ENCODE measurements at regions not wholly inside any gene's neighbourhood (a gene's known extent, or its start where the extent isn't known, plus 50 kb on each side); places are given as distances from the start of the nearest gene placed in this dataset.
A peak's percentile ranks its signal among the peaks of the same experiment; 100 is the strongest.

GRCh38 chr19:29060813-29061364, 152.1 kb downstream of the UQCRFS1 start:
- Mint-ChIP-seq H3K9me3 (ENCODE audit: low read depth, unreplicated experiment) (no peaks in the 10 kb centered on the region), H3K36me3 (ENCODE audit: insufficient read depth, unreplicated experiment) (no peaks in the 10 kb centered on the region), H3K27me3 (ENCODE audit: unreplicated experiment) (no peaks in the 10 kb centered on the region), H3K4me1 (ENCODE audit: low read depth, unreplicated experiment) (peaks cover 2% of the 10 kb centered on the region), H3K27ac (ENCODE audit: unreplicated experiment) (no peak overlapping the region), H3K4me3 (ENCODE audit: low read depth, unreplicated experiment) (no peak overlapping the region)
- CTCF ChIA-PET, result interaction anchor here (0.7 kb wide), 1 partner anchor 9 kb away, joined by 3 read pairs; no protein-coding TSS in a partner anchor
- no TSS peak for BruUV-seq (replicated peaks)
- no peak for TF ChIP-seq CTCF (IDR thresholded peaks at IDR 0.05; ENCODE audit: unreplicated experiment)
- no peak for DNase-seq
- intact Hi-C loops (cut with micrococcal nuclease; ENCODE audit: unreplicated experiment), result no loop called here

- intact Hi-C loops (cut with micrococcal nuclease; ENCODE audit: unreplicated experiment), result no loop called here
- no peak for DNase-seq
- no peak overlapping the region for H3K27ac Mint-ChIP-seq (ENCODE audit: unreplicated experiment)
- peaks cover 16% of the 10 kb centered on the region for H3K4me1 Mint-ChIP-seq (ENCODE audit: low read depth, unreplicated experiment)
- H3K27me3 Mint-ChIP-seq (ENCODE audit: unreplicated experiment), result no peaks in the 10 kb centered on the region
- no peak overlapping the region for H3K4me3 Mint-ChIP-seq (ENCODE audit: low read depth, unreplicated experiment)
- H3K36me3 Mint-ChIP-seq (ENCODE audit: insufficient read depth, unreplicated experiment), result no peaks in the 10 kb centered on the region
- CTCF ChIA-PET, result no interaction called here
- no TSS peak for BruUV-seq (replicated peaks)
- no peaks in the 10 kb centered on the region for H3K9me3 Mint-ChIP-seq (ENCODE audit: low read depth, unreplicated experiment)
- no peak for TF ChIP-seq CTCF (IDR thresholded peaks at IDR 0.05; ENCODE audit: unreplicated experiment)
These were observed 156.4 kb downstream of the UQCRFS1 start for GRCh38 chr19:29056535-29056934.

DNA sequence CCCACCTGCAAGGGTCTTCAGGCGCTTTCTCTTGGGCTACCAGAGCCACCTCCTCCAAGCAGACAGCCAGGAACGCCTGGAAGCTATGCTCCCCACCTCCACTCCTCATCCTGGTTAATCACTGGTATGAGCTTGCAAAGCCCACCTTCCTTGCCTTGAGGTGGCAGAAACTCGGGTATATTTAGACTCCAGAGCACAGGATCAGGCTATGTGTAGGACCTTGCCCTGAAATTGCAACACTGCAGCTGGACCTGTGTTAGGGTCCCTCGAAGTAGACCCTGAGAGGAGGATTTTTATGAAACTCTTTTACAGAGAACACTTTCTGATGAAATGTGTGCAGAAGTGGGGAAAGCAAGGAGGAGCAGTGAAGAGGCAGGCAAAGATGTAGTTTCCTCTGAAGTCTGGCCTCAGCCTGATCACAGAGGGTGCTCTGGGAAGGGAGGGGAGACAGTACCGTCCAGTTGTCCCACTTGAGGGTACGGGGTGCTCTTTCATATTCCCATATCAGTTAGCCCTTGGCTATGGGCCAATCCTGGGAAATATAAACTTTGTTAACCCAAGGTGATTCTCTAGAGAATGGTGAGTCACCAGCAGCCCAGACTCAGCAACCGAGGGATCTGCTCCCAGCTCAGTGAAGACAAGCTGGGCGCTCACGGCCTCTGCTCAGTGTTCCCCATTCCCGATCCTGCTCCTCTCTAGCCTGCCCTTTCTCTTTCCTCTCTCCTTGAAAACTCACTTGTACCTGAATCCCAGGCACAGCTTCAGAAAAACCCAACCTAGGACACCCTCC, 157.9 kb downstream of the UQCRFS1 start:
- DNase-seq, result peak; percentile 34
- no peaks in the 10 kb centered on the region for H3K9me3 Mint-ChIP-seq (ENCODE audit: low read depth, unreplicated experiment)
- no peak overlapping the region for H3K4me3 Mint-ChIP-seq (ENCODE audit: low read depth, unreplicated experiment)
- intact Hi-C loops (cut with micrococcal nuclease; ENCODE audit: unreplicated experiment), result no loop called here
- no peaks in the 10 kb centered on the region for H3K27me3 Mint-ChIP-seq (ENCODE audit: unreplicated experiment)
- no peak for TF ChIP-seq CTCF (IDR thresholded peaks at IDR 0.05; ENCODE audit: unreplicated experiment)
- no TSS peak for BruUV-seq (replicated peaks)
- peak overlapping the region; percentile 66 for H3K27ac Mint-ChIP-seq (ENCODE audit: unreplicated experiment)
- no peaks in the 10 kb centered on the region for H3K36me3 Mint-ChIP-seq (ENCODE audit: insufficient read depth, unreplicated experiment)
- CTCF ChIA-PET, result interaction anchor here (0.6 kb wide), 1 partner anchor 318 kb away, joined by 7 read pairs; no protein-coding TSS in a partner anchor
- H3K4me1 Mint-ChIP-seq (ENCODE audit: low read depth, unreplicated experiment), result peaks cover 27% of the 10 kb centered on the region

DNA sequence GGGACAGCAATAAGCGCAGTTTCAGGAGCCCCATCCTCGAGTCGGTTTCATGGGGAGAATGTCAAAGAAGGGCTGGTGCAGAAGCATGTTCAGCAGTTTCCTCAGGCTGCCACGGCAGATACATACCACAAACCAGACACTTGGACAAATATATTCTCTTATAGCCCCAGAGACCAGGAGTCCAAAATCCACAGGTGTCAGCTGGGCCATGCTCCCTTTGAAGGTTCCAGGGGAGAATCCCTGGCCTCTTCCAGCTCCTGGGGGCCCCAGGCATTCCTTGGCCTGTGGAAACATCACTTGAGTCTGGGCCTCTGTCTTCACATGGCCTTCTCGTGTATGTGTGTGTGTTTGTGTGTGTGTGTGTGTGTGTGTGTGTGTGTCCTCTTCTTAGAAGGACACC, 164.1 kb downstream of the UQCRFS1 start:
- CTCF ChIA-PET, result no interaction called here
- no peak for TF ChIP-seq CTCF (IDR thresholded peaks at IDR 0.05; ENCODE audit: unreplicated experiment)
- intact Hi-C loops (cut with micrococcal nuclease; ENCODE audit: unreplicated experiment), result no loop called here
- Mint-ChIP-seq H3K36me3 (ENCODE audit: insufficient read depth, unreplicated experiment) (no peaks in the 10 kb centered on the region), H3K27me3 (ENCODE audit: unreplicated experiment) (no peaks in the 10 kb centered on the region), H3K27ac (ENCODE audit: unreplicated experiment) (no peak overlapping the region), H3K9me3 (ENCODE audit: low read depth, unreplicated experiment) (peaks cover 4% of the 10 kb centered on the region), H3K4me1 (ENCODE audit: low read depth, unreplicated experiment) (peaks cover 12% of the 10 kb centered on the region), H3K4me3 (ENCODE audit: low read depth, unreplicated experiment) (no peak overlapping the region)
- BruUV-seq (replicated peaks), result no TSS peak
- DNase-seq, result no peak

Data from Calu3 (cell line).